Liver (tissue), 8 donors: ENCODE measurements at regions not wholly inside any gene's neighbourhood (a gene's known extent, or its start where the extent isn't known, plus 50 kb on each side); places are given as distances from the start of the nearest gene placed in this dataset.
A peak's percentile ranks its signal among the peaks of the same experiment; 100 is the strongest.
"Not testable (repeated sequence)": the region's sequence is repeated elsewhere in the genome, so short reads cannot be mapped to it uniquely, and the experiment has no call there.

ENCODE experiments used
- DNase-seq: peaks from one replicate; pipeline ENCODE4 v3.0.0-alpha.2; 2017; ENCODE audit warnings: low spot score
- H3K27ac ChIP-seq, 2 donors: one replicate each; pipeline ENCODE4 v1.7.0; 2013; ENCODE audit warnings: inconsistent platforms in 2 of 2, low read length in 2 of 2, control low read depth in 1 of 2, low read depth in 1 of 2, mild to moderate bottlenecking in 1 of 2
- H3K27me3 ChIP-seq, 4 donors: one replicate each; pipeline versions ENCODE4 v1.6.1 to v1.7.0; 2013; ENCODE audit warnings: low read length in 3 of 4, inconsistent platforms in 1 of 4, mild to moderate bottlenecking in 1 of 4, moderate library complexity in 1 of 4; ENCODE audit not compliant: control insufficient read depth in 4 of 4, insufficient read depth in 4 of 4
- H3K36me3 ChIP-seq, 4 donors: one replicate each; pipeline versions ENCODE4 v1.6.1 to v1.7.0; 2013; ENCODE audit warnings: low read length in 3 of 4, mild to moderate bottlenecking in 3 of 4, low read depth in 1 of 4, moderate library complexity in 1 of 4; ENCODE audit not compliant: control insufficient read depth in 4 of 4, insufficient read depth in 3 of 4
- H3K4me1 ChIP-seq, 4 donors: one replicate each; pipeline versions ENCODE4 v1.6.1 to v1.7.0; 2013; ENCODE audit warnings: low read length in 3 of 4, mild to moderate bottlenecking in 3 of 4, moderate library complexity in 1 of 4; ENCODE audit not compliant: control insufficient read depth in 4 of 4, insufficient read depth in 4 of 4
- H3K4me3 ChIP-seq, 3 donors: one replicate each; pipeline versions ENCODE4 v1.6.1 to v1.7.0; 2013; ENCODE audit warnings: low read length in 3 of 3, control low read depth in 1 of 3, low read depth in 1 of 3, mild to moderate bottlenecking in 1 of 3
- H3K9ac ChIP-seq, 2 donors: one replicate each; pipeline ENCODE4 v1.7.0; 2013; ENCODE audit warnings: low read length in 2 of 2, mild to moderate bottlenecking in 2 of 2, moderate library complexity in 2 of 2, control low read depth in 1 of 2, low read depth in 1 of 2
- H3K9me3 ChIP-seq, 4 donors: one replicate each; pipeline versions ENCODE4 v1.6.1 to v1.7.0; 2013; ENCODE audit warnings: low read length in 3 of 4; ENCODE audit not compliant: control insufficient read depth in 4 of 4
- CTCF ChIP-seq: fragments of 150-350 bp; IDR thresholded peaks from 2 replicates; pipeline ENCODE4 v1.5.1; 2017; ENCODE audit warnings: improper control_type of control experiment, low read depth, low read length; ENCODE audit not compliant: missing input control
- EGR1 ChIP-seq, 2 donors: IDR thresholded peaks; 2 replicates each; pipeline ENCODE4 v1.6.1; 2016 to 2018; ENCODE audit warnings: antibody characterized with exemption in 2 of 2, low read depth in 2 of 2
- FOXA1 ChIP-seq: IDR thresholded peaks from 2 replicates; pipeline ENCODE4 v1.6.1; 2016; ENCODE audit warnings: antibody characterized with exemption
- GABPA ChIP-seq, 2 donors: IDR thresholded peaks in 1 of 2; conservative IDR thresholded peaks in 1 of 2; 2 replicates each; pipeline ENCODE4 v1.6.1; 2016; ENCODE audit warnings: antibody characterized with exemption in 2 of 2, mild to moderate bottlenecking in 1 of 2, moderate library complexity in 1 of 2
- HNF4A ChIP-seq, 2 donors: conservative IDR thresholded peaks; 2 replicates each; pipeline ENCODE4 v1.6.1; 2016; ENCODE audit warnings: antibody characterized with exemption in 2 of 2, mild to moderate bottlenecking in 2 of 2
- HNF4G ChIP-seq: IDR thresholded peaks from 2 replicates; pipeline ENCODE4 v1.6.1; 2016; ENCODE audit warnings: antibody characterized with exemption
- JUND ChIP-seq, 2 donors: IDR thresholded peaks; 2 replicates each; pipeline ENCODE4 v1.6.1; 2016; ENCODE audit warnings: antibody characterized with exemption in 2 of 2
- MAX ChIP-seq: IDR thresholded peaks from 2 replicates; pipeline ENCODE4 v1.6.1; 2016; ENCODE audit warnings: antibody characterized with exemption
- NR2F2 ChIP-seq: IDR thresholded peaks from 2 replicates; pipeline ENCODE4 v1.6.1; 2016; ENCODE audit warnings: antibody characterized with exemption
- REST ChIP-seq: IDR thresholded peaks from 2 replicates; pipeline ENCODE4 v1.6.1; 2016; ENCODE audit warnings: antibody characterized with exemption, mild to moderate bottlenecking
- RXRA ChIP-seq, 2 donors: IDR thresholded peaks; 2 replicates each; pipeline ENCODE4 v1.6.1; 2017 to 2018; ENCODE audit warnings: antibody characterized with exemption in 2 of 2, mild to moderate bottlenecking in 1 of 2
- TAF1 ChIP-seq: conservative IDR thresholded peaks from 2 replicates; pipeline ENCODE4 v1.6.1; 2016; ENCODE audit warnings: antibody characterized with exemption, mild to moderate bottlenecking
- WGBS: extraction: QIAGEN DNeasy Blood & Tissue Kit; methylation state at CpG from one replicate; pipeline ENCODE4 v1.1.7; 2013; 5-methylcytosine and 5-hydroxymethylcytosine counted together
- TF ChIP-seq, protein P1 (sequence below): IDR thresholded peaks from 2 replicates; pipeline ENCODE4 v1.6.1; 2016; ENCODE audit warnings: antibody characterized with exemption
- donor health status: healthy.
- donor health status: healthy.
- donor health status: healthy.
- donor health status: healthy.
- donor health status: healthy.

- no peak overlapping the region for H3K9ac ChIP-seq
- TF ChIP-seq EGR1 (IDR thresholded peaks at IDR 0.05; ENCODE audit: low read depth in 2 of 2) (no peak), JUND (IDR thresholded peaks at IDR 0.05) (no peak), HNF4A (conservative IDR thresholded peaks at IDR 0.05) (no peak), REST (no peak), NR2F2 (no peak), RXRA (IDR thresholded peaks at IDR 0.05) (no peak), FOXA1 (no peak), GABPA (IDR thresholded peaks at IDR 0.05 in 1 of 2, conservative IDR thresholded peaks at IDR 0.05 in 1 of 2) (no peak), TAF1 (no peak), MAX (no peak), HNF4G (no peak), CTCF (no peak)
- TF ChIP-seq, protein P1, sequence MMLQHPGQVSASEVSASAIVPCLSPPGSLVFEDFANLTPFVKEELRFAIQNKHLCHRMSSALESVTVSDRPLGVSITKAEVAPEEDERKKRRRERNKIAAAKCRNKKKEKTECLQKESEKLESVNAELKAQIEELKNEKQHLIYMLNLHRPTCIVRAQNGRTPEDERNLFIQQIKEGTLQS = no peak
- 83% methylated on average over 3 of the region's 3 CpGs for WGBS
- DNase-seq = no peak
- peaks cover 0 to 5% (median 3%) of the 10 kb centered on the region in 4 donors for H3K9me3 ChIP-seq
- H3K36me3 ChIP-seq = no peaks in the 10 kb centered on the region
- peak overlapping the region in 1 of 3 donors; percentile 32 for H3K4me3 ChIP-seq
- H3K27ac ChIP-seq = no peak overlapping the region
- no peaks in the 10 kb centered on the region for H3K4me1 ChIP-seq
- no peaks in the 10 kb centered on the region for H3K27me3 ChIP-seq
These were observed 81.5 kb upstream of the CHD1 start for GRCh38 chr5:99010294-99010693.

GRCh38 chr5:99008009-99008408, 79.2 kb upstream of the CHD1 start:
- 97% methylated on average over 2 of the region's 2 CpGs for WGBS

GRCh38 chr5:99005506-99005905, 76.7 kb upstream of the CHD1 start:
- TF ChIP-seq CTCF (no peak), MAX (no peak), JUND (IDR thresholded peaks at IDR 0.05) (no peak), GABPA (IDR thresholded peaks at IDR 0.05 in 1 of 2, conservative IDR thresholded peaks at IDR 0.05 in 1 of 2) (no peak)
- H3K4me3 ChIP-seq = no peak overlapping the region
- no peak for DNase-seq
- no peak overlapping the region for H3K9ac ChIP-seq
- no peaks in the 10 kb centered on the region for H3K4me1 ChIP-seq
- no peak overlapping the region for H3K27ac ChIP-seq
- no peaks in the 10 kb centered on the region for H3K27me3 ChIP-seq
- WGBS = 86% methylated on average over 1 of the region's 1 CpG
- peaks cover 0 to 5% (median 2%) of the 10 kb centered on the region in 4 donors for H3K9me3 ChIP-seq
- H3K36me3 ChIP-seq = no peaks in the 10 kb centered on the region

More at GRCh38 chr5:99008009-99008408, 79.2 kb upstream of the CHD1 start:
- DNase-seq, H3K27me3 ChIP-seq, H3K27ac ChIP-seq, H3K4me3 ChIP-seq, H3K4me1 ChIP-seq, H3K9ac ChIP-seq, H3K9me3 ChIP-seq, H3K36me3 ChIP-seq: not testable (repeated sequence)
